Nephron progenitor cell (in vitro differentiated cells): ENCODE measurements at regions not wholly inside any gene's neighbourhood (a gene's known extent, or its start where the extent isn't known, plus 50 kb on each side); places are given as distances from the start of the nearest gene placed in this dataset.
"Not testable (repeated sequence)": the region's sequence is repeated elsewhere in the genome, so short reads cannot be mapped to it uniquely, and the experiment has no call there.

ENCODE experiments used
- DNase-seq: peaks from one replicate; pipeline ENCODE4 v3.0.0; 2021
- H3K27ac Mint-ChIP-seq: 2 replicates; pipeline ENCODE4 v1.8.0; 2021; ENCODE audit warnings: mild to moderate bottlenecking, moderate library complexity, mixed read lengths
- H3K27me3 Mint-ChIP-seq: 2 replicates; pipeline ENCODE4 v1.8.0; 2021; ENCODE audit warnings: mild to moderate bottlenecking, low read depth, mixed read lengths; ENCODE audit not compliant: poor library complexity
- H3K36me3 Mint-ChIP-seq: 2 replicates; pipeline ENCODE4 v1.8.0; 2021; ENCODE audit warnings: low read depth, mixed read lengths
- H3K4me1 Mint-ChIP-seq: 2 replicates; pipeline ENCODE4 v1.8.0; 2021; ENCODE audit warnings: mixed read lengths
- H3K4me3 Mint-ChIP-seq: 2 replicates; pipeline ENCODE4 v1.8.0; 2021; ENCODE audit warnings: mild to moderate bottlenecking, moderate library complexity, mixed read lengths
- H3K9me3 Mint-ChIP-seq: 2 replicates; pipeline ENCODE4 v1.8.0; 2021; ENCODE audit warnings: mild to moderate bottlenecking, moderate library complexity, mixed read lengths
- TF ChIP-seq, protein P1 (sequence below): fragments of 200-600 bp; sonication (generic); IDR thresholded peaks from 2 replicates; pipeline ENCODE4 v1.5.0; 2021; ENCODE audit warnings: antibody characterized with exemption

DNA sequence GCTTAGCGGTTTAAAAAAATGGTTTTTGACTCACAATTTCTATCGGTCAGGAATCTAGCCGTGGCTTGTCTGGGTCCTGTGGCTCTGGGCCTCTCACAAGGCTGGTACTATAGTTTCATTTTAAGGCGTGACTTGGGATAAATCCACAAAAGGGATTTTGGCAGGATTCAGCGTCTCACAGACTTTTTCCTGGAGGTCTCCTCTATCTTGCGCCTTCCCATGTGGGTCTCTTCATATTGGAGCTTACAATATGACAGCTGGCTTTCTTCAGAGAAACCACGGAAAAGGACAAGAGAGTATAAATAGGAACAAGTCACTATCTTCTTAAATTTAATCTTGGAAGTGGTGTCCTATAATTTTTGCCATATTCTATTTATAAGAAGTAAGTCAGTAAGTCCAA, 250.5 kb downstream of the DSC3 start:
- DNase-seq = no peak
- no peak overlapping the region for H3K27ac Mint-ChIP-seq
- H3K36me3 Mint-ChIP-seq = peaks cover 4% of the 10 kb centered on the region
- no peaks in the 10 kb centered on the region for H3K4me1 Mint-ChIP-seq
- TF ChIP-seq, protein P1, sequence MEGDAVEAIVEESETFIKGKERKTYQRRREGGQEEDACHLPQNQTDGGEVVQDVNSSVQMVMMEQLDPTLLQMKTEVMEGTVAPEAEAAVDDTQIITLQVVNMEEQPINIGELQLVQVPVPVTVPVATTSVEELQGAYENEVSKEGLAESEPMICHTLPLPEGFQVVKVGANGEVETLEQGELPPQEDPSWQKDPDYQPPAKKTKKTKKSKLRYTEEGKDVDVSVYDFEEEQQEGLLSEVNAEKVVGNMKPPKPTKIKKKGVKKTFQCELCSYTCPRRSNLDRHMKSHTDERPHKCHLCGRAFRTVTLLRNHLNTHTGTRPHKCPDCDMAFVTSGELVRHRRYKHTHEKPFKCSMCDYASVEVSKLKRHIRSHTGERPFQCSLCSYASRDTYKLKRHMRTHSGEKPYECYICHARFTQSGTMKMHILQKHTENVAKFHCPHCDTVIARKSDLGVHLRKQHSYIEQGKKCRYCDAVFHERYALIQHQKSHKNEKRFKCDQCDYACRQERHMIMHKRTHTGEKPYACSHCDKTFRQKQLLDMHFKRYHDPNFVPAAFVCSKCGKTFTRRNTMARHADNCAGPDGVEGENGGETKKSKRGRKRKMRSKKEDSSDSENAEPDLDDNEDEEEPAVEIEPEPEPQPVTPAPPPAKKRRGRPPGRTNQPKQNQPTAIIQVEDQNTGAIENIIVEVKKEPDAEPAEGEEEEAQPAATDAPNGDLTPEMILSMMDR = no peak
- H3K4me3 Mint-ChIP-seq = no peak overlapping the region
- no peaks in the 10 kb centered on the region for H3K27me3 Mint-ChIP-seq
- H3K9me3 Mint-ChIP-seq = peaks cover 14% of the 10 kb centered on the region

DNA sequence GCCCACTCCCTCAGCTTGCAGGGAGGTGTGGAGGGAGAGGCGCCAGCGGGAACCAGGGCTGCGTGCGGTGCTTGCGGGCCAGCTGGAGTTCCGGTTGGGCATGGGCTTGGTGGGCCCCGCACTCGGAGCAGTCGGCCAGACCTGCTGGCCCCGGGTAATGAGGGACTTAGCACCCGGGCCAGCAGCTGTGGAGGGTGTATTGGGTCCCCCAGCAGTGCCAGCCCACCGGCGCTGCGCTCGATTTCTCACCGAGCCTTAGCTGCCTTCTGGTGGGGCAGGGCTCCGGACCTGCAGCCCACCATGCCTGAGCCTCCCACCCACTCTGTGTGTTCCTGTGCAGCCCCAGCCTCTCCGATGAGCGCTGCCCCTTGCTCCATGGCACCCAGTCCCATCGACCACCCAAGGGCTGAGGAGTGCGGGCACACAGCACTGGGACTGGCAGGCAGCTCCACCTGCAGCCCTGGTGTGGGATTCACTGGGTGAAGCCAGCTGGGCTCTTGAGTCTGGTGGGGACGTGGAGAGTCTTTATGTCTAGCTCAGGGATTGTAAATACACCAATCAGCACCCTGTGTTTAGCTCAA, 254.0 kb downstream of the DSC3 start:
- not testable (repeated sequence) for H3K27me3 Mint-ChIP-seq, H3K4me3 Mint-ChIP-seq, H3K4me1 Mint-ChIP-seq, H3K27ac Mint-ChIP-seq, H3K36me3 Mint-ChIP-seq, DNase-seq
- H3K9me3 Mint-ChIP-seq = peaks cover 28% of the 10 kb centered on the region

DNA sequence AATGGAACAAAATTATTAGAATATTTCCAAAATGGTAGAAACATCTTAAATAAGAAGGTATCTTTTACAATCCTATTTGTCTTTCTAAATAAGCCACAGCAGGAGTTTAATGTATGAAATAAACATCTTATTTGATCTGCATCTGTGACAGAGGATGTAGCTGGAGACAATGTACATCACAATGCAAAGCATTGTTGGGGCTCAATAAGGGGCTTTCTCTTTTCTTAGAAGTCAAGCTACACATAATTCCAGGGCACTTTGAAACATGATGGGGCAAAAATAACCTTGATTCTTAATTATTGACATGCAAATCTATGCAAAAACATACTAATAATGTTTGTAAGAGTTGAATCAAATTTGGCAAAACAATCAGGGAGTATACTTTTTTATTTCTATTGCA, 255.1 kb downstream of the DSC3 start:
- no peak for DNase-seq
- peaks cover 9% of the 10 kb centered on the region for H3K36me3 Mint-ChIP-seq
- no peak overlapping the region for H3K4me3 Mint-ChIP-seq
- no peak overlapping the region for H3K27ac Mint-ChIP-seq
- H3K4me1 Mint-ChIP-seq = no peaks in the 10 kb centered on the region
- no peaks in the 10 kb centered on the region for H3K27me3 Mint-ChIP-seq
- TF ChIP-seq, protein P1 = no peak
- H3K9me3 Mint-ChIP-seq = peaks cover 37% of the 10 kb centered on the region

DNA sequence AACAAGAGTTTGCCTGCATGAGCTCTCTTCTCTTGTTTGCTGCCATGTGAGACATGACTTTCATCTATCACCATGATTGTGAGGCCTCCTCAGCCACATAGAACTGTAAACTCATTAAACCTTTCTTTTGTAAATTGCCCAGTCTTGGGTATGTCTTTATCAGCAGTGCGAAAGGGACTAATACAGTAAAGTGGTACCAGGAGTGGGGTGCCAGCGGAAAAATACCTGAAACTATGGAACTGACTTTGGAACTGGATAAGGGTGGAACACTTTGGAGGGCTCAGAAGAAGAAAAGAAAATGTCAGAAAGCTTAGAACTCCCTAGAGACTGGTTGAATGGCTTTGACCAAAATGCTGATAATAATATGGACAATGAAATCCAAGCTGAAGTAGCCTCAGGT, 260.9 kb downstream of the DSC3 start:
- no peaks in the 10 kb centered on the region for H3K4me1 Mint-ChIP-seq
- no peak overlapping the region for H3K4me3 Mint-ChIP-seq
- H3K27me3 Mint-ChIP-seq = peaks cover 3% of the 10 kb centered on the region
- H3K9me3 Mint-ChIP-seq = peaks cover 43% of the 10 kb centered on the region
- no peak overlapping the region for H3K27ac Mint-ChIP-seq
- TF ChIP-seq, protein P1 = no peak
- H3K36me3 Mint-ChIP-seq = peaks cover 18% of the 10 kb centered on the region
- no peak for DNase-seq

DNA sequence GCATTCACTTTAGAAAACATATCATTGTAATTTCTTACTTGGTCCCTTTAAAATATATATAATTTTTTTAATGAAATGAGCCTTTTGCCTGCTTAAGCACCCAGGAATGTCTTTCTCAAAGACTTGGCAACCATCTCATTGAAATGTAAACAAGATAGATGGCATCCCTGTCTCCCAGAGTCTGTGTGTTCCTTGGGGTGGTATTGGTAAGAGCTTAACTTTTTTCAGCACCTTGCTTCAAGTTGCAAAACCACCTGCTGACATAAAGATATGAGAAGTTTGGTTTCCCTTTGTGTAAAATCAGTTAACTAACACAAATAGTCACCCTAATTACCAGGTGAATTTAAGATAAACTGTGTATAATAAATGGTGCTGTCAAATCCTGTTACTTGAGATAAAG, 266.9 kb downstream of the DSC3 start:
- Mint-ChIP-seq H3K27ac (no peak overlapping the region), H3K4me3 (no peak overlapping the region), H3K27me3 (peaks cover 2% of the 10 kb centered on the region), H3K36me3 (peaks cover 11% of the 10 kb centered on the region), H3K9me3 (peaks cover 42% of the 10 kb centered on the region), H3K4me1 (no peaks in the 10 kb centered on the region)
- DNase-seq = no peak
- TF ChIP-seq, protein P1 = no peak

DNA sequence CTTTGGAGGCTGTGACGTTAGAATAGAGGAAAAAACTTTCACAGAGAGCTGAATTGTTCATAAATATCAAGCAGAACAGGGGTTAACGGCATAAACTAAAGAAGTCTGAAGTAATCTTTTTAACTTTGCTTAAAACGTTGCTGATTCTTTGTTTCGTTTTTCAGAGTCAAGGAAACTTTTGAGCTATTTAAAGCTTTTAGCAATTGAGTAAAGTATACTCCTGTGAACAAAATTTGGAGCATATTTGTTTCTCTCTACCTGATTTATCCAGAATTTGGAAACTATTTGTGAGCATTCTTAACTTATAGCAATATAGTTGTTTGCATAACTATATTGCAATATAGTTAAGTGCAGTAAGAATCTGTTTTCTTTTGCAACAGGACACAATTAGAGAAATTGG, 270.4 kb downstream of the DSC3 start:
- Mint-ChIP-seq H3K36me3 (peaks cover 34% of the 10 kb centered on the region), H3K9me3 (peaks cover 64% of the 10 kb centered on the region)
- not testable (repeated sequence) for H3K4me1 Mint-ChIP-seq, H3K27me3 Mint-ChIP-seq, DNase-seq, H3K4me3 Mint-ChIP-seq, H3K27ac Mint-ChIP-seq

DNA sequence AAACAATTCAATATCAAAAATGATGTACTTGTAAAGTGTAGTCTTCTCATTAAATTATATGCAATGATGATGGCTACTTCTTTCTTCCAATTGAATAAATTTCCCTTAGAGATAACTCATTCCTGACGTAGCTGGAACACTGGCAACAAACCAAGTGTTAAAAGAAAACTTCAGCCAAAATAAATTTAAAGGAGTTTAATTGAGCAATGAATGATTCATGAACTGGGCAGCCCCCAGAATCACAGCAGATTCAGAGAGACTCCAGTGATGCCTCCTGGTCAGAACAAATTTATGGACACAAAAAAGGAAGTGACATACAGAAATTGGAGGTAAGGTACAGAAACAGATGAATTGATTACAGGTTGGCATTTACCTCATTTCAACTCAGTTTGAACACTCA, 276.5 kb downstream of the DSC3 start:
- Mint-ChIP-seq H3K27me3 (no peaks in the 10 kb centered on the region), H3K4me1 (peaks cover 38% of the 10 kb centered on the region), H3K36me3 (peaks cover 43% of the 10 kb centered on the region), H3K27ac (no peak overlapping the region), H3K9me3 (peaks cover 50% of the 10 kb centered on the region), H3K4me3 (no peak overlapping the region)
- TF ChIP-seq, protein P1 = no peak
- DNase-seq = no peak
